DMS153 (cell line): ENCODE measurements at regions not wholly inside any gene's neighbourhood (a gene's known extent, or its start where the extent isn't known, plus 50 kb on each side); places are given as distances from the start of the nearest gene placed in this dataset.
"Not testable (repeated sequence)": the region's sequence is repeated elsewhere in the genome, so short reads cannot be mapped to it uniquely, and the experiment has no call there.

Experiments used
- DNase-seq: peaks from one replicate; lab custom pipeline; 2025; lab: John Stamatoyannopoulos, UW

DNA sequence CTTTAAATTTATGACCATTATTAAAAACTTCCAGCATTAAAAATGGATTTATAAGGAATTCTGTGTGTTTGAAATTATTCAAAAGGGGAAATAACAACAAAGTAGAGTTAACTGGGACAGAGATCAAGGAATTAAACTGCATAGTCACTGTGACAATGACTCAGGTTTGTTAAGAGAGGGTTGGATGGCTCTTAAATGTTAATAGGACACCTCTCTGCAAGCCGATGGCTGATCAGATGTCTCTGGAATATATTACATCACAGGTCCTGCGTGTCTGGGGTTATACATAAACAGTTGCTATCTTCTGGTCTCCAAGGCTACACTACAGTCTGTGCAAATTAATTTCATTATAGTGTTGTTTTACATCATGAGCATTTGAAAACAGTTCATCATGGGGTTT lies 574.3 kb downstream of the COL12A1 start:
- DNase-seq, result no peak

DNA sequence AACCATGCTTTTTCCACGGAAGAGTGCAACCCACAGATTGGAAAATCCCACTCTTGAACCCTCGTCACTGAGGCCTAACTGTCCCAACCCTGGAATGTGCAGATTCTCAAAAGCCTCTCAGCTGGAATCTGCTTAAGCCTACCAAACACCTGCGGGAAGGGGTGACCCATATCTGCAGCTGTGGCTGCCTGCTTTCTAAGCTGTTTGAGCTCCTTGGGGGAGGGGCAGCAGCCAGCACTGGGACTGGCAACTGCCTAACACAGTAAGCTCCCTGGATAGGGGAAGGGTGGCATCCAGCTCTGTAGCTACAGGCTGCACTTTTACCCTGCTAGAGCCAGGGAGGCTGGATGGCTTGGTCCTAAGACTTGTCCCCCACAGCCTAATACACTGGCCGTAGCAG lies 579.6 kb downstream of the COL12A1 start:
- DNase-seq, result no peak

DNA sequence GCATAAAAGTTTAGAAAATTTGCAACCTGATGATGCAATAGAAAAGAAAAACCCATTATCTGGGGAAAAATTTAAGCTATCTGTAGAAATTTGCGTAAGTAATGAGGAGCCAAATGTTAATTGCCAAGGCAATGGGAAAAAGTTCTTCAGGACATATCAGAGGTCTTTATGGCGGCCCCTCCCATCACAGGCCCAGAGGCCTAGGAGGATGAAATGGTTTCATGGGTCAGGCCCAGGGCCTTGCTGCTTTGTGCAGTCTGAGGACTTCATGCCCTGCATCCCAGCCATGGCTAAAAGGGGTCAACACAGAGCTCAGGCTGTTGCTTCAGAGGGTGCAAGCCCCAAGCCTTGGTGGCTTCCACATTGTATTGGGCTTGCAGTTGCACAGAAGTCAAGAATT lies 582.8 kb downstream of the COL12A1 start:
- DNase-seq, result no peak

DNA sequence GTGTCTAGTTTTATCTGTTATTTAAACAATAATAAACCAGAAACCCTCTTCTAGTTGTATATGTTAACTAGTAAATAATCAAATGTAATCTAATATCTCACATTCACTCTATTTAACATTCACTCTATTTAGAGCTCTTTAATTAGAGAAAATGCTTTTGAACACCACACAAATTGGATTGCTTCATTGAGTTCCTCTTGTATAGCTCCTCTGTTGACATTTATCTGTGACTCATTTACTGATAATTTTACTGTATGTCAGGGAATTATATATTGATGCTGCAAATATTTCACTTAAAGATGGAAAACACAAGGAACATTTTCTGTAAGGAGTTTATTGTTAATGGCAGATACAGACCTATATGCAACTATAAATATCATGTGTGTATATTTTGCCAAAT lies 594.6 kb downstream of the COL12A1 start:
- DNase-seq, result no peak

DNA sequence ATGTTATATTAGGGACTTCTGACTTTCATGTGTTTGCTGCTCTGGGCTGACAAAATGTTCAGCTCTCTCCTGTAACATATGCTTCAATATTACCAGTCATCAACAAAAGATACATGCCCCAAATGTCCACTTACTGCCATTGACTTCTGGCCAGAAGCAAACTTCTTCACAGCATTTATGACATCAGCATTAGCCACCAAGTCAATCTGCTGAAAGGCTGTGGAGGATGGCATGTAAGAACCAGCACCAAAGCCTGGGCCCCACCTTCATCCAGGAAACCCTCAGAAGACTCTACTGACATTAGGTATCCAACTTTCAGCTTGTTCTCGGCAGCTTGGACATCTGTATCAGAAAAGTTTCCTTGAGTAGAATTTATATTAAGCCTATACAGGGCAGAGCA lies 595.5 kb downstream of the COL12A1 start:
- no peak for DNase-seq

DNA sequence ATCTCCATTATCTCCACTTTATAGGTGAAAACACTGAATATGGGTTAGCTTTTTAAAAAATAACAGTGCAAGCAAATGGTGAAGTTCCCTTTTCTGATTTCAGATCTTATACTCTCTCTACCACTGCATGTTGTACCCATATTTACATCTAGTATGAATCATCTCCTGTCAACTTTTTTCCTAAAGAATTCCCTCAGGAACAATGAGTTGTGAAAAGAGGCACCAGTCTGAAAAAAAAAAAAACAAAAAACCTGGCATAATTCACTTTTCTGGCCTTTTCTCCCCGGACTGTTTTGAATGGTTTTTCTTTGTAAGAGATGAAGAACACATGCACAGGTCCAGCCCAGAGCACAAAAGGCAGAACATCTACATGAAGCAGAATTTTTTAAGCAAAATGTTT lies 596.0 kb downstream of the COL12A1 start:
- DNase-seq, result no peak

DNA sequence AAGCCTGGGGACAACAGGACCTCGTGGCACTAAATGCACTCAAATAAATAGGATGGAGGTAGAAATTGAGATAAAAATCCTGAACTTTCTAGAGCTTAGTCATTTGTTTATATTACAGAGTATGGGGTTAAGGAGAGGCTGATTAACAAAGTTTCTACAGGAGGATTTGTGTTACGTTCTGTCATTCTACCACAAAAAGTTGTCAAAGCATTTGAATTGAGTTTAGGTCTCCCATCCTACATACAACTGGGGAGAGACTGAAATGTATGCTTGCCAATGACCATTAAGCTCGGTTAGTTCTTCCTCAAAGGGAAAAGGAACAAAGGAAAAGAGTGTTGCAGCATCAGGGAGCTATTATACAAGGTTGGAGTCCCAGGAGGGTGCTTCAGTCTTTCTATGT lies 597.9 kb downstream of the COL12A1 start:
- DNase-seq, result peak; percentile 36

DNA sequence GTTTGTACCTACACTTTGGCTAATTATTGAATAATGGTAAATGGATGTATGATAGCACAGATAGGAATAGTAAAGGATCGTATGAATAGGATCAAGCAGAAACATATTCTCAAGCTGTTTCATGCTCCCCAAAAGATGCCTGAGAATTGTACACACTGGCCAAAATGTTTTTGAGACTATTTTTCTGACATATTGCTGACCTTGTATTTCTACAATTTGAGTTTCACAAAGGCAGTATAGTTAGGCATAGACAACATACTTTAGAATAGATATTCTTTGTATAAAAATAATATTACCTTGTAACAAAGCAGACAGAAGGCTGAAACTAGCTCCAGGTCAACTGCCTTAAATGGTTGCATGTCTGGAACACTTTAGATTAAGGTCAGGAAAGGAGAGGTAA lies 598.4 kb downstream of the COL12A1 start:
- DNase-seq, result no peak

DNA sequence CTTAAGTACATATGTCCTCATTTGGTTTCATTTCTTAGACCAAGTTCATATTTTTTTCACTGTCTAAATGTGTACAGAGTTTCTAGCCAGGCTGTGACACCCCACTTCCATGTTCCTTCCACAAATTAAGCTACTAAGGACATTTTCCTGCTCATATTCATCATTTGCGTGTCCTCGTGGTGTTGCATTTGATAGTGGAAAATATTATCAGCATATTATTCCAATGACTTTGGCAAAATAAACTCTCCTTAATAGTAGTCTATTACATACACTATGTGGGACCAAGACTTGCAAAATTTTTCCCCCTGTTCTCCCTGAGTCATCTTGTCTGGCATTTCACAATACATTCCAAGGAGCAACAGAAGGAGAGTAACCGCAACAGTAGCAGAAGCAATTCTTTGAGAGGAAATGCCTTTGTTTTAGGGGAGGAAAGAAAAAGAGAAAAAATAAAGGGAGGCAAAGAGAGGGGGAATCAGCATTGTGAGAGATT lies 599.2 kb downstream of the COL12A1 start:
- no peak for DNase-seq

DNA sequence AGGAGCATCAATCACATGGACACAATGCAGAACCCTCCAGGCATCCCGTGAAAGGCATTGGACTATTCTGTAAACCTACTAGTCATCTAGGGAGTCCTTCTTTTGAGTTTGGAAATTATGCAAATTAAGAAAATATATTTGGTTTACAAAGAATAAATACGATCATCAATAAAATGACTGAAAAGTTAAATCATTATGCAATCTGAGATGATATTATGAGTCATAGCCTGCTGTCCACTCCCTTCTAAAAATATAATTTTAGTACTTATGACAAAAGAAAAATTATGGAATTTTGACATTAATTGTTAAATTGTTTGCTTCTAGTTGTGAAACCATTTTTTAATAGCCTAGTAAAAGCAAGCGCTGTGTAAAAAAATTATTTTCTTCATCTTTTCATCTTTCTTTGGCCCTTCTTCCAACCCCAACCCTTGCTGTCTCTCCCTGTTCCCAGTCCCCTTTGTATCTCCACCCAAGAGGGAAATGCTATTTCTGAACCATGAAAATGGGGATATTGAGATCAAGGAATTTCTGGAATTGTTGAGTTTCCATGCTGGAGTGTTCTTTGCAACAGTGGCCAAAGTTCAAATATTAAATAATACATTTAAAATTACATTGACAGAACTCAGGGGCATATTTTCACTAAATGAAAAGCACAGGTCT lies 599.8 kb downstream of the COL12A1 start:
- no peak for DNase-seq

DNA sequence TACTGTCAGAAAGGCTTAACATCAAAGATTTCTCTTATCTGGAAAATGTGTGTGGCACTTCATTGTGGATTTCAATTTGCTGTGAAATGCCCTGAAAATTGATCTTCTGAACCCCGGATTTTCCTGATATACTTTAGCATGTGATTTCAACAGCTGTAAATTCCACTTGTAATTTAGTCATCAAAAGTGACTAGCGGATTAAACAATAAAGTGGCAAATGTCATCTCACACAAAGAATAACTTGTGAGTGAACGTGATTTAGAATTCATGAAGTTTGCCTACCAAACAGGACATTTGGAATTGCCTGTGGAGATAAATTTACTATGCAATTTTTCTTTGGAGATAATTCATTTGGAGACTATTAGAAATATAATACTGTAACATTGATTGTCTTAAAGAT lies 601.6 kb downstream of the COL12A1 start:
- DNase-seq, result no peak

DNA sequence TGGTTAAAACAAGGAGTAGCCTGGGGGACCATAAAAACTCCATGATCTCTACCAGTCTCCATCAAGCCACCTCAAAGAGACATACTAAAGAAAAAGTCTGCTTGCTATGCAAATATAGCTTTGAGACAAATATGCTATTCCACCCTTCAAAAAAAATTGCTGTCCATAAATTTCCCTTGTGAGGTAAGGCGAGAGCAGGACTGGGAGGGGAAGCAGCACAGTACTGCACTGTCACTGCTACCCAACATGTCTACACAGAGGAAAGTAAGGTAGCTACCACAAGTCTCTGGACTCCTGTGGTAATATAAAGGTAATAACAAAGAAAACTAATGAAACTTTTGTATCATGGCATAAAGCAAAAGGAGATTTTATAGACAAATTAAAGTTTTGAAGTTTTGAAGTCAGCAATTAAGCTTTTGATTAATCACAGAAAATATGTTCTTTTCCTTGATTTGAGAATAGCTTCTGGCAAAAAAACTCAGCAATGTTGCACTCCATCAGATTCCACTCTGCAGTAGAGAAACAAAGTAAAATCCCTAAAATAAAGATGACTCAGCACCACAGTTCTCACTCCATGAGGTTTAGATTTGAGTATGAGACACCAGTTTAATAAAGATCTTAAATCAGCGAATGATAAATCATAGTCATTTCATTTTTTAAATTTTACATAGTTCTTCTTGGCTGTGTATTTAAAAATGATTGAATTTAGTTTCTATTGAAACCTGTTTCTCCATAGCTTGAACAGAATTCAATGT lies 602.4 kb downstream of the COL12A1 start:
- no peak for DNase-seq

DNA sequence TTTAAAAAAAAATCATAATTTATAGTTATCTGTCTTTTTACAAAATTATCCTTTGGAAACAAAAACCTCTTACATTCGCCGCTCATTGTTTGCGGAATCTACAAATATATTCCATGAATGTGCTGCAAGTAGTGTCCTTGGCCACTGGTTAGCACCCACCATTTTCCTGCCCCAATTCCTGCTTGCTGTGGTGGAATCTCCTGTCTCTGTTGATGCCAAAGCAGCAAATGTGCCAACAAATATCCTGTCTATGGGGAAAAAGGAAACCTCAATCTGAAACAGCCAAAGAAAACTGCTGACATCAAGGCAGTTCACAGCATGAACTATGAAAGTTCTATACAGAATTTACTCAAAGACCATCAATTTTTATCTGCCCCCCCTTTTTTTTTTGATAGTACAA lies 603.6 kb downstream of the COL12A1 start:
- DNase-seq, result no peak

DNA sequence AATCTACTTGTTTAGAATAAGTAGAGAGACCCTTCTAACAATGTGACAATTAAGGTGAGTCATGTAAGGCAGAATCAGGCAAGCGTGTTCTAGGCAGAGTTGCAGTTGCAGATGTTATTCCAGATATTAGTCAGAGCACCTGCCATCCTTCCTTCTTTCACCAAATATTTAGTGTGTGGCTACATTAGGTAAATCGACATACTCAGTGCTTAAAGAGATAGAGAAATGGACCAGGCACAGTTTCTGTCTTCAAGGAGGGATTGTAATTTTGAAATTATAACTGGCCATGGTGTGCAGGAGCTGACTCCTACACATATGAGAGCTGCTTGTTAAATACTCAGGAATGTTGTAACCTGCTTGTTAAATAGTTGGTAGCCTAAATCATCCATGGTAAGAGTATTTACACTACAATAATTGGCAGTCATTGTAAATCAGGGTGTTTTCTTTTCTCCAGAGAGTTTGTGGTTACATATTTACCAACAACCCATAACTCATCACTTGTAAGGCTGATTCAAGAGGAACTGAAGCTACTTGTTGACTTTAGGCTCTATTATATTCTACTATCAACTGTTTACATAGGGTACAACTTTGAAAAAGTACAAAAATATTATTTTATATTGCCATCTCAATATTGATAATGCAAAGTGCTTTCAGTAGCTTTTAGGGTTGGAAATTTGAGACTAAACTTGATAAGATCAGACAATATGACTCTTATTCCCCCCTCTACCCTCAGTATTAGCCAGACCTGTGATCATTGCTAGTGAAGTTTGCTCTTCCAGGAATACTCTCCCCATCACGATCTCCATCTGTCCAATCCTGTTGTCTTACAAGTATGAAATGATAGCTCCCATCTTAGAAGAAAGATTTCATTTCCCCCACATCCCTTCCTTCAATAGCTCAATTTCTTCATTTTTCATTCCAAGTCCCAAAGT lies 607.1 kb downstream of the COL12A1 start:
- DNase-seq, result peak; percentile 22

DNA sequence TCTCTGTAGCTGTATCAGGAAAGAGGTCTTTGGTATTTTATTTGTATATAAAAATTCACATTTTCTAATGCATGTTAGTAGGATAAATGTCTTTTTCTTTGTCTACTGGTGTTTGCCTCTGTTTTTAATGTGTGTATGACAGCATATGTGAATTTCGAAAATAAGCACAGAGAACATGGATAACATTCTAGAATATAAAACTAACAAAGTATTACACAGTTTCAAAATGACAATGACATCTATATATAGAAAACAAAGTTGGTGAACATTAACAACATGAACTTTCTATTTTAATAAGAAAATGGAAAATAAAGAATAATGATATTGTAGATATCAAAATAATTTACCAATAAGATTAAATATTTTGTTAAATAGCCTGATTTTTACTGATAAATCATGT lies 608.0 kb downstream of the COL12A1 start:
- DNase-seq, result no peak

DNA sequence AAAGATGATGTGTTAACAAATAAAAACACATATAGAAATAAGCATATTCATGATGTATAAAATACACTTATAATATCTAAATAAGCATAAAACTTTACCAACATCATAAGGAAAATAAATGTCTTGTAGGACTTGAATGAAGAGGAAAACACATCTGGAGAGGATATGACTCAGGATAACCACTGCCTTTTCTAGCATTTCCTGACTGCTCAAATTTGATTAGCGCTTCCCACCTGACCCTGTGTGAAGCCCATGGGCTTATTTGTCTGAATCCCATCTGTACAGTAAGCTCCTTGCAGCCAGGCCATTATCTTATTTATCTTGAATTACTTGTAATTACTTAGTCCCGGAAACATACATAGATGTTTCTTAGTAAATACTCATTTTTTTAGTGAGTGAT lies 608.6 kb downstream of the COL12A1 start:
- no peak for DNase-seq

DNA sequence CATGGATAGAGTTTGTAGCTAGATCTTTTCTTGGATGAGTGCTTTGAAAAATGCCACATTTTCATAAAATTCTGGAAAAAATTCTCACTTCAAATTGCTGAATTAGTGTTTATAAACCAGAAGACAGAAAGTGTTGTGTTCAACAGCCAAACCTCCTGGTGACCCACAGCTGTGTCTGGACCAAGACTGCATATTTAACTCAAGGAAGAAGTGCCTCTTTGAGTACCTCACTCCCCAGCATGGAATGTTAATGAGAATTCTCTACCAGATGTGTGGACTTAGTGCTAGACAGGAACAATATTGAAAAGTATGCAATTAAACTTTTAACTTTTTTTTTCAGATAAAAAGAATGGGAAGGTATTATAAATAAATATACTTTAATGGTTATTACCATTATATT lies 609.3 kb downstream of the COL12A1 start:
- no peak for DNase-seq

DNA sequence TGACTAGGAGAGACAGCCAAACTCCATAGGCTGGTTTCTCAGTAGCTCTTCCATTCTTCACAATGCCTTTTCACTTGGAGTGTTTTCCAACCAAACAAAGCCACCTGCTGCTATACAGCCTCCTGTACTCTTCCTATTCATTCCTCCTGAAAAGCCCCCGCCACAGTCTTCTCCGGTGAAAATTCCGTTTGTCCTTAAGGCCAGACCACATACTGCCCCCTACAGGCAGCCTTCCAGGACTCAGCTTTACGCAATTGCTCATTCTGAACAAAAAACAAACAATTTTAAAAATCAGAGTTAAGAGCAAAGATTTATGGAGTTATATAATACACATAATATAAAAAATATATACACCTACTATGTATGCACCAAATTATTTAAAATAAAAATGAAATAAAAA lies 611.5 kb downstream of the COL12A1 start:
- DNase-seq, result not testable (repeated sequence)

DNA sequence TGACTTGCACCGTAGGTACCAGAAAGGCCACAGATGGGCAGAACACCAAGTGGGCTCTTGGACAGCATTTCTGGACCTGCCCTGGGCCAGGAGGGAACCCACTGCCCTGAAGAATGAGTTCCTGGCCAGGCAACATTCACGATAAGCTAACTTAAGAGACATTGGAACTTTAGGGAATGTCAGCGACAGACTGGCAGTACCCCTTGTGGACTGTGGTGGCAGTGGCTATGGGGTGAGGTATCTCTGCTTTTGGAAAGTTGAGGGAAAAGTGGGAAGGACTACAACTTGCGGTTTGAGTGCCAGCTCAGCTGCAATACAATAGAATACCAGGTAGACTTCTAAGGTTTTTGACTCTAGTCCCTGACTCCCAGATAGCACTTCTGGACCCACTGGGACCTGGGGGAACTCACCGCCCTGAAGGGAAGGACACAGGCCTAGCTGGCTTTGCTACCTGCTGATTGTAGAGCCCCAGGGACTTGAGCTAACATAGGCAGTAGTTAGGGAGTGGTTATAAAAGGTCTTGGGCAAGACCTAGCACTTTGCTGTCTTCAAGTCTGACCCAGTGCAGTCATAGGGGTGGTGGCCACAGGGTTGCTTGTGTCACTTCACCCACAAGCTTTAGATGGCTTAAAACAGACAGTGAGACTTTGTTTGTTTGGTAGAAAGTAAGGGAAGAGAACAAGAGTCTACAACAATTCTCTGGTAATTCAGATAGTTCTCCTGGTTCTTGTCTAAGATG lies 617.6 kb downstream of the COL12A1 start:
- DNase-seq, result no peak

DNA sequence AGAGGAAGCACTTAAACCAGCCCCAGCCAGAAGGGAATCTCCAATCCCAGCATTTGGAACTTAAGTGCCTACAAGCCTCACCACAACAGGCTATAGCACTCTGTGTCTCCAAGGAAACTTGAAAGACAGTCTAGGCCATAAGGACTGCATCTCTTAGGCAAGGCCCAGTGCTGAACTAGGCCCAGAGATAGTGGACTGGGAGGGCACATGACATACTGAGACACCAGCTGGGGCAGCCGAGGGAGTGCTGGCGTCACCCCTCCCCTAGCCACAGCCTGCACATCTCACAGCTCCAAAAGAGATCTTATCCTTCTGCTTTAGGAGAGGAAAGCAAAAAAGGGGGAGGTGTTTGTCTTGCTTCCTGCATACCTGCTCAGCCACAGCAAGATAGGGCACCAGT lies 618.5 kb downstream of the COL12A1 start:
- DNase-seq, result no peak

DNA sequence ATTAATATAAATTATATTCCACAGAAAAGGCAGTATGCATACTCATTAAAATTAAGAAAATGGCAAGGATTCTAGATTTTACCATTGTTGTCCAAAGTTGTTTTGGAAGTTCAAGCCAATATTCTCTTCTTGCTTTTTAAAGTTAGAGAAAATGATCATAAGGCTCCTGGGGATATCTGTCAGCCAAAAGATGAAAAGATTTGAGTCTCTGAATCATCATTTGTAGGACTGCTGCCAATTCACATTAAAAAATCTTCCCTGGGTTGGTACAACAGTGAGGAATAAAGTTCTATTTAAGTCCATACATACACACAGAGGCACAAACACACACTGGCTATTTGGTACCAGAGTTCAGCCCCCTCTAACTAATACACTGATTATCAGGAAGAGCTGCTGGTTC lies 620.1 kb downstream of the COL12A1 start:
- no peak for DNase-seq

DNA sequence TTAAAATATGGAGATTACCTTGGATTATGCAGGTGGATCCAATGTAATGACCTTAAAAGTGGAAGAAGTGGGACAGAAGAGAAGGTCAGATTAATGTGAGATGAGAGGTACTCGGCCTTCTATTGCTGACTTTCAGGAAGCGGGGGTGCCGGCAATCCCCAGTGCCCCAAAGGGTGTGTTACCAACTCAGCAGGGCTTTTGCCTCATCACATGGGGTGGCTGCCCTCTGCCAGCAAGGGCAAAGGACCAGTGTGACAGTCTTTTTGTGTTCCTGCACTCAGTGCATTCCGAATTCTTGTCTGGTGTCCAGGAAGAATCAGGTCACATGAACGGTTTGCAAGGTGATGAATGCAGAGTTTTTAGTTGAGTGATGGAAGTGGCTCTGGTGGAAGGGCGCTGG lies 624.2 kb downstream of the COL12A1 start:
- DNase-seq, result no peak
